H9 (cell line): ENCODE measurements at regions not wholly inside any gene's neighbourhood (a gene's known extent, or its start where the extent isn't known, plus 50 kb on each side); places are given as distances from the start of the nearest gene placed in this dataset.

Experiments
- DNase-seq: peaks from one replicate; pipeline ENCODE4 v3.0.0-alpha.2; 2017
- H2AFZ ChIP-seq: one replicate; pipeline ENCODE4 v1.6.1; 2013; ENCODE audit warnings: mild to moderate bottlenecking, low read length, control low read depth, moderate library complexity
- H2AK5ac ChIP-seq: 2 replicates; pipeline ENCODE4 v1.6.1; 2013; ENCODE audit warnings: low read length, control low read depth, mixed read lengths; ENCODE audit not compliant: insufficient read length
- H2BK120ac ChIP-seq: one replicate; pipeline ENCODE4 v1.6.1; 2013; ENCODE audit warnings: low read depth, mild to moderate bottlenecking, low read length, control low read depth, inconsistent platforms; ENCODE audit not compliant: poor library complexity, severe bottlenecking
- H2BK12ac ChIP-seq: 2 replicates; pipeline ENCODE4 v1.6.1; 2013; ENCODE audit warnings: low read length, control low read depth, mixed read lengths, low read depth; ENCODE audit not compliant: insufficient read length
- H2BK15ac ChIP-seq: 2 replicates; pipeline ENCODE4 v1.6.1; 2013; ENCODE audit warnings: low read depth, low read length, control low read depth
- H2BK20ac ChIP-seq: one replicate; pipeline ENCODE4 v1.6.1; 2013; ENCODE audit warnings: low read depth, mild to moderate bottlenecking, low read length, control low read depth, inconsistent platforms; ENCODE audit not compliant: poor library complexity, severe bottlenecking
- H2BK5ac ChIP-seq: 2 replicates; pipeline ENCODE4 v1.6.1; 2013; ENCODE audit warnings: low read length, control low read depth, mixed read lengths; ENCODE audit not compliant: insufficient read length
- H3K14ac ChIP-seq: 2 replicates; pipeline ENCODE4 v1.6.1; 2013; ENCODE audit warnings: low read length, control low read depth; ENCODE audit not compliant: insufficient read depth
- H3K18ac ChIP-seq: 2 replicates; pipeline ENCODE4 v1.6.1; 2013; ENCODE audit warnings: low read depth, mild to moderate bottlenecking, mixed read lengths, low read length, control low read depth; ENCODE audit not compliant: insufficient read length
- H3K23ac ChIP-seq: 2 replicates; pipeline ENCODE4 v1.6.1; 2013; ENCODE audit warnings: low read length, control low read depth, mixed read lengths, low read depth; ENCODE audit not compliant: insufficient read length
- H3K23me2 ChIP-seq: 2 replicates; pipeline ENCODE4 v1.6.1; 2013; ENCODE audit warnings: low read depth, mild to moderate bottlenecking, mixed read lengths, low read length, control low read depth; ENCODE audit not compliant: insufficient read length, poor library complexity, severe bottlenecking
- H3K27ac ChIP-seq: 2 replicates; pipeline ENCODE4 v1.5.1; 2013; ENCODE audit warnings: low read length, control low read depth, mixed read lengths, low read depth; ENCODE audit not compliant: insufficient read length
- H3K27me3 ChIP-seq: 2 replicates; pipeline ENCODE4 v1.6.1; 2013; ENCODE audit warnings: low read length, control low read depth, inconsistent platforms; ENCODE audit not compliant: insufficient read depth
- H3K4ac ChIP-seq: 2 replicates; pipeline ENCODE4 v1.6.1; 2013; ENCODE audit warnings: low read depth, mild to moderate bottlenecking, control low read depth, inconsistent platforms, low read length, moderate library complexity
- H3K4me1 ChIP-seq: 2 replicates; pipeline ENCODE4 v1.6.1; 2013; ENCODE audit warnings: low read length, control low read depth, inconsistent platforms; ENCODE audit not compliant: insufficient read depth
- H3K4me2 ChIP-seq: 2 replicates; pipeline ENCODE4 v1.6.1; 2013; ENCODE audit warnings: low read length, control low read depth, mixed read lengths; ENCODE audit not compliant: insufficient read length, insufficient read depth
- H3K56ac ChIP-seq: 2 replicates; pipeline ENCODE4 v1.6.1; 2013; ENCODE audit warnings: low read depth, mild to moderate bottlenecking, mixed read lengths, low read length, control low read depth; ENCODE audit not compliant: insufficient read length
- H3K79me1 ChIP-seq: 2 replicates; pipeline ENCODE4 v1.6.1; 2013; ENCODE audit warnings: low read depth, mild to moderate bottlenecking, moderate library complexity, low read length, control low read depth, inconsistent platforms; ENCODE audit not compliant: insufficient read depth, poor library complexity, severe bottlenecking
- H3K79me2 ChIP-seq: 2 replicates; pipeline ENCODE4 v1.6.1; 2013; ENCODE audit warnings: low read length, control low read depth, inconsistent platforms; ENCODE audit not compliant: insufficient read depth
- H3K9ac ChIP-seq: 2 replicates; pipeline ENCODE4 v1.6.1; 2013; ENCODE audit warnings: low read length, control low read depth, mixed read lengths; ENCODE audit not compliant: insufficient read length; ENCODE audit errors: extremely low read depth
- H3K9me3 ChIP-seq: one replicate; pipeline ENCODE4 v1.6.1; 2013; ENCODE audit warnings: low read depth, low read length, inconsistent platforms; ENCODE audit not compliant: control insufficient read depth
- H3T11ph ChIP-seq: one replicate; pipeline ENCODE4 v1.6.1; 2013; ENCODE audit warnings: mild to moderate bottlenecking, low read length, control low read depth, inconsistent platforms
- H4K20me1 ChIP-seq: one replicate; pipeline ENCODE4 v1.6.1; 2013; ENCODE audit not compliant: control insufficient read depth, insufficient read length, insufficient read depth
- H4K5ac ChIP-seq: 2 replicates; pipeline ENCODE4 v1.6.1; 2013; ENCODE audit warnings: low read depth, mild to moderate bottlenecking, mixed read lengths, low read length, control low read depth; ENCODE audit not compliant: insufficient read length
- H4K8ac ChIP-seq: replicated peaks from 2 replicates; pipeline ENCODE4 v1.6.1; 2013; ENCODE audit warnings: low read length, control low read depth, mixed read lengths, low read depth; ENCODE audit not compliant: insufficient read length
- H4K91ac ChIP-seq: 2 replicates; pipeline ENCODE4 v1.6.1; 2013; ENCODE audit warnings: low read depth, mild to moderate bottlenecking, moderate library complexity, mixed read lengths, low read length, control low read depth; ENCODE audit not compliant: insufficient read length
- H3K27ac Mint-ChIP-seq, 3 experiments: 2 replicates in 2 of 3; 3 replicates in 1 of 3; pipeline ENCODE4 v1.8.0; 2020 to 2021; ENCODE audit warnings: mixed read lengths in 3 of 3, mild to moderate bottlenecking in 1 of 3, moderate library complexity in 1 of 3
- H3K27me3 Mint-ChIP-seq: 2 replicates; pipeline ENCODE4 v1.8.0; 2021; ENCODE audit warnings: low read depth, mild to moderate bottlenecking, moderate library complexity, mixed read lengths
- H3K36me3 Mint-ChIP-seq, 3 experiments: 2 replicates in 2 of 3; 3 replicates in 1 of 3; pipeline ENCODE4 v1.8.0; 2020 to 2021; ENCODE audit warnings: low read depth in 3 of 3, mixed read lengths in 3 of 3; ENCODE audit not compliant: insufficient read depth in 1 of 3
- H3K4me1 Mint-ChIP-seq, 2 experiments: 2 replicates each; pipeline ENCODE4 v1.8.0; 2020; ENCODE audit warnings: mixed read lengths in 2 of 2
- H3K4me3 Mint-ChIP-seq, 2 experiments: 2 replicates in 1 of 2; 3 replicates in 1 of 2; pipeline ENCODE4 v1.8.0; 2020 to 2021; ENCODE audit warnings: mild to moderate bottlenecking in 2 of 2, mixed read lengths in 2 of 2, moderate library complexity in 1 of 2
- H3K9me3 Mint-ChIP-seq, 2 experiments: 2 replicates in 1 of 2; 3 replicates in 1 of 2; pipeline ENCODE4 v1.8.0; 2020; ENCODE audit warnings: mild to moderate bottlenecking in 2 of 2, mixed read lengths in 2 of 2, moderate library complexity in 1 of 2
- CTCF ChIP-seq: fragments of 200-600 bp; sonication (generic); conservative IDR thresholded peaks from 3 replicates; pipeline ENCODE4 v1.8.0; 2021; ENCODE audit warnings: antibody characterized with exemption, mild to moderate bottlenecking
- WGBS: extraction: QIAGEN DNeasy Blood & Tissue Kit; methylation state at CpG from one replicate; pipeline ENCODE4 v1.1.7; 2013; ENCODE audit warnings: missing lambda C conversion rate, low lambda C conversion rate, mixed read lengths; ENCODE audit not compliant: insufficient read length; ENCODE audit errors: extremely low coverage; 5-methylcytosine and 5-hydroxymethylcytosine counted together

DNA sequence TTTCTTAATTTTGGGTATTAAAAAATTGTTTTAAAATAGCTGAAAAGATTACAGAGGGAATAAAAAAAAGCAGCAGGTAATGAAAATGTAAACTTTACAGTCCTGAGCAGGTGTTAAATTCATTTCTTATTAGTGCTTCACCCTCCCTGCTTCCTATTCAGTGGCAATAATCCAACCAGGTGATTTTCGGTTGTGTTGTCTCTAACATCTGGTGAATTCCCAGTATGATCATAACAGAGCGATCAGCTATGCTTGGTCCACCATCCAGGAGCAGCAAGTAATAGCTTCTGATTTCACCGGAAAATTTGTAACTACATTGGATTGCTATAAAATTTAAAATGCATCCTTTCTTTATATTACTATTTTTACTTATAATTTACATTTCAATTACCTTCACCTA is 673.1 kb downstream of the SOCS6 start:
- no peak for DNase-seq
- no peak overlapping the region for H4K8ac ChIP-seq
- H3K4ac ChIP-seq = no peak overlapping the region
- no peak overlapping the region for H2BK12ac ChIP-seq
- H3K79me1 ChIP-seq = no peaks in the 10 kb centered on the region
- no peaks in the 10 kb centered on the region for H3K27me3 ChIP-seq
- no peaks in the 10 kb centered on the region for H3K79me2 ChIP-seq
- no peaks in the 10 kb centered on the region for H3K4me1 Mint-ChIP-seq
- no peaks in the 10 kb centered on the region for H4K20me1 ChIP-seq
- H3K36me3 Mint-ChIP-seq = no peaks in the 10 kb centered on the region
- H3K56ac ChIP-seq = no peak overlapping the region
- H3K4me2 ChIP-seq = no peak overlapping the region
- no peak overlapping the region for H2BK15ac ChIP-seq
- H4K91ac ChIP-seq = no peak overlapping the region
- no peaks in the 10 kb centered on the region; the same call in 1 of the 2 replicates for H3K27me3 Mint-ChIP-seq
- H3K9me3 ChIP-seq = no peaks in the 10 kb centered on the region
- no peak overlapping the region for H2BK5ac ChIP-seq
- no peak overlapping the region for H2AFZ ChIP-seq
- no peak for TF ChIP-seq CTCF
- H3K4me3 Mint-ChIP-seq = no peak overlapping the region
- no peak overlapping the region for H2AK5ac ChIP-seq
- WGBS = no CpG with 5 or more reads among the region's 3 CpGs
- H3K27ac ChIP-seq = no peak overlapping the region
- H2BK120ac ChIP-seq = no peak overlapping the region
- H3K27ac Mint-ChIP-seq = no peak overlapping the region
- H3K9ac ChIP-seq = no peak overlapping the region
- H3K9me3 Mint-ChIP-seq = no peaks in the 10 kb centered on the region
- H3K23me2 ChIP-seq = no peaks in the 10 kb centered on the region
- H3T11ph ChIP-seq = no peak overlapping the region
- H3K14ac ChIP-seq = no peak overlapping the region
- H3K18ac ChIP-seq = no peak overlapping the region
- H4K5ac ChIP-seq = no peak overlapping the region
- no peak overlapping the region for H3K23ac ChIP-seq
- no peak overlapping the region for H2BK20ac ChIP-seq
- no peaks in the 10 kb centered on the region for H3K4me1 ChIP-seq
